HCT116 (cell line): ENCODE measurements at regions not wholly inside any gene's neighbourhood (a gene's known extent, or its start where the extent isn't known, plus 50 kb on each side); places are given as distances from the start of the nearest gene placed in this dataset.

Experiments
- ATF3 ChIP-seq: IDR thresholded peaks from 2 replicates; pipeline ENCODE4 v1.6.1; 2012
- CTCF ChIP-seq, 3 experiments: fragments of 200-600 bp in 1 of 3; sonication (generic) in 1 of 3; IDR thresholded peaks in 2 of 3; conservative IDR thresholded peaks in 1 of 3; 2 replicates each; pipeline ENCODE4 v1.5.1; 2012 to 2017; ENCODE audit warnings: low read depth in 2 of 3, low read length in 2 of 3, antibody characterized with exemption in 1 of 3, borderline replicate concordance in 1 of 3, control low read depth in 1 of 3, mild to moderate bottlenecking in 1 of 3, mixed read lengths in 1 of 3, mixed run types in 1 of 3, moderate library complexity in 1 of 3; ENCODE audit not compliant: insufficient read depth in 1 of 3
- EZH2 ChIP-seq: fragments of 200-600 bp; sonication (generic); IDR thresholded peaks from 2 replicates; pipeline ENCODE4 v1.6.1; 2017; ENCODE audit warnings: antibody characterized with exemption, mixed run types
- EZH2phosphoT487 ChIP-seq: fragments of 200-600 bp; IDR thresholded peaks from 2 replicates; pipeline ENCODE4 v1.6.1; 2018; ENCODE audit warnings: antibody characterized with exemption, borderline replicate concordance
- JUND ChIP-seq: IDR thresholded peaks from 2 replicates; pipeline ENCODE4 v1.6.1; 2012
- MAX ChIP-seq: IDR thresholded peaks from 2 replicates; pipeline ENCODE4 v1.6.1; 2012
- POLR2A ChIP-seq: IDR thresholded peaks from 2 replicates; pipeline ENCODE4 v1.7.0; 2011; ENCODE audit warnings: borderline replicate concordance; ENCODE audit not compliant: insufficient read depth, insufficient read length; ENCODE audit errors: extremely low read depth
- POLR2AphosphoS5 ChIP-seq: IDR thresholded peaks from 2 replicates; pipeline ENCODE4 v1.6.1; 2011; ENCODE audit warnings: mild to moderate bottlenecking, low read depth, low read length, moderate library complexity
- RAD21 ChIP-seq: IDR thresholded peaks from 2 replicates; pipeline ENCODE4 v1.6.1; 2012; ENCODE audit warnings: low read depth, mild to moderate bottlenecking
- REST ChIP-seq: IDR thresholded peaks from 2 replicates; pipeline ENCODE4 v1.6.1; 2012; ENCODE audit warnings: low read depth
- SRF ChIP-seq: IDR thresholded peaks from 2 replicates; pipeline ENCODE4 v1.6.1; 2012; ENCODE audit warnings: low read depth
- TCF7L2 ChIP-seq: IDR thresholded peaks from 2 replicates; pipeline ENCODE4 v1.7.0; 2011; ENCODE audit warnings: borderline replicate concordance, inconsistent platforms; ENCODE audit not compliant: insufficient read depth, insufficient read length; ENCODE audit errors: extremely low read depth
- ZBTB33 ChIP-seq: IDR thresholded peaks from 2 replicates; pipeline ENCODE4 v1.6.1; 2011; ENCODE audit warnings: mild to moderate bottlenecking, low read length, moderate library complexity; ENCODE audit not compliant: insufficient replicate concordance; ENCODE audit errors: extremely low read depth

- TF ChIP-seq JUND (no peak), POLR2A (no peak), ATF3 (no peak), EZH2 (no peak), CTCF (IDR thresholded peaks at IDR 0.05 in 2 of 3, conservative IDR thresholded peaks at IDR 0.05 in 1 of 3; ENCODE audit: borderline replicate concordance in 1 of 3, insufficient read depth in 1 of 3, low read depth in 2 of 3, low read length in 2 of 3) (no peak), RAD21 (no peak), EZH2phosphoT487 (no peak), MAX (no peak), POLR2AphosphoS5 (no peak), SRF (no peak), REST (no peak), ZBTB33 (no peak), TCF7L2 (no peak)
Measured at GRCh38 chr2:238988105-238988504, 140.2 kb downstream of the TWIST2 start.
